Thymus (tissue), 11 donors: ENCODE measurements at regions not wholly inside any gene's neighbourhood (a gene's known extent, or its start where the extent isn't known, plus 50 kb on each side); places are given as distances from the start of the nearest gene placed in this dataset.

Experiments
- DNase-seq, 9 donors: peaks; one replicate each; pipeline ENCODE4 v3.0.0-alpha.2; 2013; ENCODE audit warnings: low spot score in 9 of 9, low read depth in 6 of 9, missing footprints in 1 of 9
- H3K27ac ChIP-seq, 2 donors: one replicate each; pipeline ENCODE4 v1.5.1; 2013; ENCODE audit warnings: control low read depth in 1 of 2, low read depth in 1 of 2, low read length in 1 of 2, mild to moderate bottlenecking in 1 of 2, moderate library complexity in 1 of 2
- H3K27me3 ChIP-seq, 2 donors: one replicate each; pipeline ENCODE4 v1.5.1; 2013; ENCODE audit warnings: low read length in 1 of 2; ENCODE audit not compliant: control insufficient read depth in 2 of 2, insufficient read depth in 1 of 2
- H3K36me3 ChIP-seq, 2 donors: one replicate each; pipeline ENCODE4 v1.5.1; 2013; ENCODE audit warnings: low read length in 1 of 2, mild to moderate bottlenecking in 1 of 2, moderate library complexity in 1 of 2; ENCODE audit not compliant: control insufficient read depth in 2 of 2, insufficient read depth in 2 of 2
- H3K4me1 ChIP-seq, 2 donors: one replicate each; pipeline ENCODE4 v1.5.1; 2013; ENCODE audit warnings: low read length in 2 of 2; ENCODE audit not compliant: control insufficient read depth in 2 of 2, insufficient read depth in 2 of 2
- H3K4me3 ChIP-seq, 2 donors: one replicate each; pipeline ENCODE4 v1.5.1; 2013; ENCODE audit warnings: low read length in 2 of 2, control low read depth in 1 of 2, mild to moderate bottlenecking in 1 of 2
- H3K9me3 ChIP-seq, 2 donors: one replicate each; pipeline ENCODE4 v1.5.1; 2013; ENCODE audit warnings: low read length in 1 of 2, mild to moderate bottlenecking in 1 of 2; ENCODE audit not compliant: control insufficient read depth in 2 of 2, insufficient read depth in 1 of 2
- WGBS: extraction: QIAGEN DNeasy Blood & Tissue Kit; methylation state at CpG from one replicate; pipeline ENCODE4 v1.1.7; 2013; 5-methylcytosine and 5-hydroxymethylcytosine counted together
- donor health status: healthy.

DNA sequence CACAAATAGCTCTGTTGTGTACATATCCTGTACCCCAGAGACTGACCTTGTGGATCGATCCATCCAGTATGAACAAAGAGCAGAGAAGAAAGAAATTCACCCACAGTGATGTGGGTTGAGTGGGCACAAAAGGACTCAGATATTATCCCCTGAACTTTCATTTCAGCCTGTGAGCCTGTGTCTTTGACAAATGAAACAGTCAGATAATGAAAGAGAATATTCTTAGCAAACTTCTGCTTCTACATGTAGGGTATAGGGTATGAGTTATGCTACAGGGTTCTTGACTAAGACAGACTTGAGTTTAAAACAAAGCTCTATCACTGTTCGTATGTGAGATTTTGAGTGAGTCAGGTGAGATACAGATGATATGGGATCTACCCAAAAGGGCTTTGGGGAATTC is 359.7 kb downstream of the MAFB start:
- no peaks in the 10 kb centered on the region for H3K27me3 ChIP-seq
- H3K9me3 ChIP-seq = no peaks in the 10 kb centered on the region
- no peak for DNase-seq
- H3K27ac ChIP-seq = no peak overlapping the region
- no peaks in the 10 kb centered on the region for H3K4me1 ChIP-seq
- no peak overlapping the region for H3K4me3 ChIP-seq
- 96% methylated on average over 2 of the region's 2 CpGs for WGBS
- H3K36me3 ChIP-seq = no peaks in the 10 kb centered on the region

DNA sequence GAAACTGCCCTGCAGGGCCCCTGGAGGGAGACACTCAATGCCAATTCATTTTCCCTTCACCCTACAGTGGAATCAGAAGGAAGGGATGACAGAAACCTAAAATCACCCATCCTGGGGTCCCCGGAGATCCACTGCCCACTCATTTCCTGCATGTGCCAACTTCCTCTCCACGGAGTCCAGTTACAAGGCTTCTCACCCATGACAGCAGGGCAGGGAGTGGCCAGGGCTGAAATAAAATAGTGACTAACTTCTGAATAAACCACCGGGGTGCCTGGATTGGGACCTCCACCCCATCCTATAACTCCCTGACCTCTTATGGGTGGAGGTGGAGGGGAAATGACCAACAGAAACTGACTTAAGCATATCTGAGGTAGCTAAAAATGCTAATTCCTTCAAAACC is 362.3 kb downstream of the MAFB start:
- H3K27me3 ChIP-seq = no peaks in the 10 kb centered on the region
- WGBS = 39% methylated on average over 3 of the region's 3 CpGs
- no peaks in the 10 kb centered on the region for H3K36me3 ChIP-seq
- H3K4me3 ChIP-seq = no peak overlapping the region
- no peak for DNase-seq
- H3K27ac ChIP-seq = no peak overlapping the region
- H3K4me1 ChIP-seq = no peaks in the 10 kb centered on the region
- no peaks in the 10 kb centered on the region for H3K9me3 ChIP-seq

DNA sequence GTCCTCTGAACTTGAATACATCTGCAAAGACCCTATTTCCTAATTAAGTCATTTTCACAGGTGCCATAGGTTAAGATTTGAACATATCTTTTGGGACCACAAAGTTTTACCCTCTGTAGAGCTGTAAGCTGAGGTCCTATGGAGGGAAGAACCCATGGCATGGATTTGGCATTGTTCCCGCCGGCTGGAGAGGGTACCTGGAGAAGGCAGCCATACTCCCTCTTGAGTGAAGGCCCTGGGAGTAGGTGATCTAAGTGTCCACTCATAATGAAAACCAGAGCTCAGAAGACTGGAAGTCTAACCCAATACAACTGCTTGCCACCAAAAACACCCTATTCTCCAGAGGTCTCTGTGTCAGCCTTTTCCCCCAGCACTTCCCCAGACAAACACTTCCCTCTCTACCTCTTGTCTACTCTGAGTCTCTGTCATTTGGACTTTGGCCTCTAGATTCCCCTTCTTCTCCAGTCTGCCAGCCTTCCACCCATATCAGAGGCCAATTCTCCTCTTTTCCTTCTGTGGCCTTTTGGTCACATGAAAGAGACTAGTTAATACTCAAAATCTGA is 363.9 kb downstream of the MAFB start:
- Histone ChIP-seq H3K4me1 (no peaks in the 10 kb centered on the region), H3K9me3 (no peaks in the 10 kb centered on the region), H3K27me3 (no peaks in the 10 kb centered on the region), H3K36me3 (no peaks in the 10 kb centered on the region), H3K27ac (no peak overlapping the region), H3K4me3 (no peak overlapping the region)
- WGBS = 98% methylated on average over 2 of the region's 2 CpGs
- no peak for DNase-seq

DNA sequence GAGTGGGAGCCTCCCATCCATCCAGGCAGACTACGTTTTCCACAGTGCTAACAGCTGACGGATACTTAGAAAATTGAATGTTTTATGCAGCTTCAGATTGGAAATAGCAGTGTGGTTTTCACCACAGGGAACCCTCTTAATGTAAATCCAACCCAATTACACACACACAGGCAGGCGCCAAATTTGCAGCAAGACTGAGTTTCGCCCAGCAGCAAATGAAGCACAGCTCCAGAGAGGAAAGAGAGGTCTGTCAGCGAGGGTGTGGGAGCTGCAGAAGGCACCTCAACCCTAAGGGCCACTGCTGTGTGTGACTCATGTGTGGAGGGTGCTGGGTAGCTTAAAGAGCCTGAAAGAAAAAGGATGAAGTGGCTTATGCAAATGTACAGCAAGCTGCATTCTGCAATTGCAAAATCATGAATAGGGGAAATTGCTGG is 365.7 kb downstream of the MAFB start:
- DNase-seq = no peak
- no peaks in the 10 kb centered on the region for H3K9me3 ChIP-seq
- H3K4me1 ChIP-seq = no peaks in the 10 kb centered on the region
- 85% methylated on average over 5 of the region's 5 CpGs for WGBS
- H3K27ac ChIP-seq = no peak overlapping the region
- H3K4me3 ChIP-seq = no peak overlapping the region
- H3K27me3 ChIP-seq = no peaks in the 10 kb centered on the region
- H3K36me3 ChIP-seq = no peaks in the 10 kb centered on the region

DNA sequence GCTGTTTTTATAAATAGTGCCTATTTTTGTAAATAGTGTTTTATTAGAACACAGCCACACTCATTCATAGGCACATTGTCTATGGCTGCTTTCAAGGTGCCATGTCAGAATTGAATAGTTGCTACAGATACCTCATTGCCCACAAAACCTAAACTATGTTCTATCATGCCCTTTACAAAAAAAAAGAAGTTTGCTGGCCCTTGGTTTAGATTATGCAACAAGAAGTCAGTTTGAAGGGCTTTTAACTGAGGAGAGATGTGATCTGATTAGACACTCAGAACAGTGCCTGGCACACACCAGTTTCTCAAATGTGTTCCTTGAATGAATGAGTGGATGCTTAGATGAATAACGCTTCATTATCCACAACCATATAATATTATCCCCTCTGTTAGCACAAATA is 366.1 kb downstream of the MAFB start:
- 97% methylated on average over 1 of the region's 1 CpG for WGBS

DNA sequence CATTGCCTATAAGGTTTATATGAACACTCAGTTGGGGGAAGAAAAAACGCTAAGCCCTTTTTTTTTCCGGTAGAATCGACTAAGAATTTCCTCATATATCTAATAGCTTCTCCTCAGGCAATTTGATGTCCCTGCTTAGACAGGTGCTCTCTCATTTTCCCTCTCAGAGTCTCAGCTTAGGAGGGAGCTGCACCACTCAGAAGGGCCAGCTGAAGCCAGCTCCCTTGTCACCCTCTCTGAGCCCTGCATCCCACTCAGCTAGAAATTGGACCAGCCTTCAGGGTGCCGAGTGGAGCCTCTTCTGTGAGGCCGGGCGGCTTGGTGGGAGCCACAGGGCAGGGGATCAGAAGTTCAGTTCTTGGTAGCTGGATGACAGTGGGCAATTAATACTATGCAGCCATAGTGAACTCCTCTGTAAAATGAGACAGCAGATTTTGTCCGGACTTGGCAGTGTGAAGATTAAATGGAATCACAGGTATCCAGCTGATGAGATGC is 368.5 kb downstream of the MAFB start:
- H3K9me3 ChIP-seq = no peaks in the 10 kb centered on the region
- DNase-seq = no peak
- WGBS = 90% methylated on average over 7 of the region's 7 CpGs
- H3K4me3 ChIP-seq = no peak overlapping the region
- no peaks in the 10 kb centered on the region for H3K27me3 ChIP-seq
- H3K27ac ChIP-seq = no peak overlapping the region
- no peaks in the 10 kb centered on the region for H3K4me1 ChIP-seq
- no peaks in the 10 kb centered on the region for H3K36me3 ChIP-seq

More for the DNA sequence above, 366.1 kb downstream of the MAFB start:
- no peak for DNase-seq
- Histone ChIP-seq H3K4me1 (no peaks in the 10 kb centered on the region), H3K9me3 (no peaks in the 10 kb centered on the region), H3K36me3 (no peaks in the 10 kb centered on the region), H3K27me3 (no peaks in the 10 kb centered on the region), H3K27ac (no peak overlapping the region), H3K4me3 (no peak overlapping the region)

DNA sequence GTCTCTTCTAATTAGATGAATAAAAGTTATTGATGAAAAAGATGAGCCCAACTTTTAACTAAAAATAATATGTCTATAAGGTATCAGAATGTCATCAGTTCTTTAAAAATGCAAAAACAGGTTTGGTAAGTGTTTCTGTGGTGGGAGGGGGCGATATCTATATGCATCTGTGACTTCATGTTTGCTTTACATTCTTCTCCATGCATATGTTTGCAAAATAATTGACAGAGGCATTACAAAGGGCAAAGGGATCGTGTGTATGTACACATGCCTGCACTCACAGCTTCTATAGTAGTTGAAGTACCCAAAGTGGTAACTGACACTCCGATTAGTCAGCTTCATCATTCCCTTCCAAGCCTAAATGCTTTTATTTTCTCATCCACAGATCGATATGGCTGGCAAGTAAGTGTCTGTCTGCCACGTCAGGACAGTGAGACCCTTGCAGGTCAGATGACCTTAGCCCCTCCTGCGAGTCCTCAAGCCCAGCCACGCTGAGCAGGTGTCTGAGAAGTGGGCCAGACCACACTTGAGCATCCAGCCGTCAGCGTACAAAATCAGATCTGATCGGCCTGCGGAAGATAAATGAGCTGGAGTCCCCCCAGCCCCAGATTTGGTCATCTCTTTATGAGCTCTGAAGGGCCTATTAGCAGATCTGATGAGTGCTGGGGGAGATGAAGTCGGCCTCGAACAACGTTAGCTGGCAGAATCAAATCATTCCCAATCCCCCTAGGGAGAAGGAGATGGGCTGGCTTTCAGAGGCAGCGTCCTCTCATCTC is 369.1 kb downstream of the MAFB start:
- H3K4me1 ChIP-seq = no peaks in the 10 kb centered on the region
- H3K4me3 ChIP-seq = no peak overlapping the region
- 85% methylated on average over 15 of the region's 15 CpGs for WGBS

DNA sequence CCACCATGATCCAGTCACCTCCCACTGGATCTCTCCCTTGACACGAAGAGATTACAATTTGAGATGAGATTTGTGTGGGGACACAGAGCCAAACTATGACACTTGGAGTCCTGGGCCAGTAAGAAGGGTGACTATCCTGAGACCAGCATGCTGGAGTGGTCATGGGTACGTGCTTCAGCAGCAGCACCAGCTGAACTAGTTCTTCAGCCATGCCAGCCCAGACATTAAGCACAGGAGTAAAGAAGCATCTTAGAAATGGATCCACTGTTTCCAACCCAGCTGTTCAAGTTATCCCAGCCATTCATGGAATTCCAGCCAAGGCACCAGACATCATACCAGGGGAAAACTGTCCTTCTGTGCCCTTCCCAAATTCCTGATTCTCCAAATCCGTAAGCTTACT is 370.0 kb downstream of the MAFB start:
- no peak for DNase-seq
- H3K27ac ChIP-seq = no peak overlapping the region
- H3K27me3 ChIP-seq = no peaks in the 10 kb centered on the region
- 91% methylated on average over 3 of the region's 3 CpGs for WGBS
- H3K9me3 ChIP-seq = no peaks in the 10 kb centered on the region
- no peaks in the 10 kb centered on the region for H3K4me1 ChIP-seq
- no peak overlapping the region for H3K4me3 ChIP-seq
- H3K36me3 ChIP-seq = no peaks in the 10 kb centered on the region

More for the DNA sequence above, 369.1 kb downstream of the MAFB start:
- Histone ChIP-seq H3K27me3 (no peaks in the 10 kb centered on the region), H3K36me3 (no peaks in the 10 kb centered on the region), H3K9me3 (no peaks in the 10 kb centered on the region), H3K27ac (no peak overlapping the region)
- no peak for DNase-seq

DNA sequence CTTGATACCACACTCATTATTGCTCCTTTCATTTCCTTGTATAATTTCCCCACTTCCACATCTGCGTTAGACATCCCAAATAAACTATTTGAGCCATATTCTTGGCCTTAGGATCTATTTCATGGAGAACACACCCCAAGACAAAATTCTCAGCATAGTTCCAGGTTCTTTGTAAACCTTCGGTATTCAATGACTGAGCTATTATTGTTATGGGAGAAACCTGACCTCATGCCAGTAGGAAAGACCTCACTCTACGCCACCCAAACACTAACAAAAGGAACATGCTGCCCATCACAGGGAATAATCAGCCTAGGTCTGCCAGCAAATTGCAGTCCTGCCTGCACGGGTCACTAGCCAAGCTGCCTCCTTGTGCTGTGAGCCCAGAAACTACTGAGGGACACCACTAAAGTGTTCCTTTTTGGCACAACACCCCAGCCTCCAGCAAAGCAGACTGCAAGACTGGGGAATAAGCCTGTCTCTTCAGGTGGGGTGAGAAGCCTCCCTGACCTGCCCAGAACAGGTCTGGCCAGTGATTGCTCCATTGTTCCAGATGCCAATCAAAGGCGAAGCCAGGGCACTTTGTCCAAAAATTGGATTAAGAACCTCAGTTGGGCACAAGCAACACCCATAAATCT is 371.8 kb downstream of the MAFB start:
- Histone ChIP-seq H3K36me3 (no peaks in the 10 kb centered on the region), H3K4me3 (no peak overlapping the region), H3K27me3 (no peaks in the 10 kb centered on the region), H3K4me1 (no peaks in the 10 kb centered on the region), H3K27ac (no peak overlapping the region), H3K9me3 (no peaks in the 10 kb centered on the region)
- DNase-seq = no peak
- WGBS = 91% methylated on average over 5 of the region's 5 CpGs
